Coronary artery (tissue), 2 donors: ENCODE measurements at regions not wholly inside any gene's neighbourhood (a gene's known extent, or its start where the extent isn't known, plus 50 kb on each side); places are given as distances from the start of the nearest gene placed in this dataset.
"Not testable (repeated sequence)": the region's sequence is repeated elsewhere in the genome, so short reads cannot be mapped to it uniquely, and the experiment has no call there.

Experiments used
- DNase-seq: peaks from one replicate; pipeline ENCODE4 v3.0.0-alpha.2; 2017; ENCODE audit warnings: low spot score
- H3K27ac ChIP-seq, 2 donors: fragments of 200-600 bp; sonication (generic); one replicate each; pipeline ENCODE4 v1.5.1; 2016 to 2019
- H3K4me3 ChIP-seq: fragments of 200-600 bp; sonication (generic); 2 replicates; pipeline ENCODE4 v1.5.1; 2016; ENCODE audit warnings: mild to moderate bottlenecking, moderate library complexity
- TF ChIP-seq, protein P1 (sequence below): fragments of 200-600 bp; sonication (generic); IDR thresholded peaks from one replicate; pipeline ENCODE4 v1.5.1; 2019; ENCODE audit warnings: antibody characterized with exemption

DNA sequence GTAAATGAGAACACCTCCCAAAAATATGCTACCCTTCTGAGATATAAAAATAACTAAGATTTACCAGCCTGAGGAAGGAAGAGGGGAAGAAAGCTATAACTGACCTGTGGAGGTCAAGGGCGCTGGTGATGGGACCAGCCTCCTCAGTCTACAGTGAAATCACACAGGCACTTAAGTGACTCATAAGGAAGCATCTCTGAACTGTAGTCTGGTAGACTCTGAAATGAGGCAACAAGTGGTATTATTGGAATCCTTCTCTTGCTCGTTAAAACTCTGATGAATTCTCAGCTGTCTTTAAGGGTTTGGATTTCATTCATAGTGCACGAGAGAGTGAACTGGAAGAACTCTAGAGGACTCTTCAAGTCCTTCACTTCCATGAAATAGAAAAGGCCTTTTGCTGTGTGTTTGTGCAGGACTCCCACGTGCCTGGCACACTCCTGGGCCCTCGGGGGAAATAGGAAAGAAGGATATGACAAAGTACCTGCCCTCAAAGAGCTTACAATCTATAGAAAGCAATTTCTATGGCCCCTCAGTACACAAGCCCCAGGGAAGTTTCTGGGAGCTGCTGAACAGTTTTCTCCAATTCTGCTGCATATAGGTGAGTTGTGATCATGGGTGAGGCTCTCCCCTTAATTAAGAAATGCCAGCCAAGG, 231.8 kb upstream of the RREB1 start:
- TF ChIP-seq, protein P1, sequence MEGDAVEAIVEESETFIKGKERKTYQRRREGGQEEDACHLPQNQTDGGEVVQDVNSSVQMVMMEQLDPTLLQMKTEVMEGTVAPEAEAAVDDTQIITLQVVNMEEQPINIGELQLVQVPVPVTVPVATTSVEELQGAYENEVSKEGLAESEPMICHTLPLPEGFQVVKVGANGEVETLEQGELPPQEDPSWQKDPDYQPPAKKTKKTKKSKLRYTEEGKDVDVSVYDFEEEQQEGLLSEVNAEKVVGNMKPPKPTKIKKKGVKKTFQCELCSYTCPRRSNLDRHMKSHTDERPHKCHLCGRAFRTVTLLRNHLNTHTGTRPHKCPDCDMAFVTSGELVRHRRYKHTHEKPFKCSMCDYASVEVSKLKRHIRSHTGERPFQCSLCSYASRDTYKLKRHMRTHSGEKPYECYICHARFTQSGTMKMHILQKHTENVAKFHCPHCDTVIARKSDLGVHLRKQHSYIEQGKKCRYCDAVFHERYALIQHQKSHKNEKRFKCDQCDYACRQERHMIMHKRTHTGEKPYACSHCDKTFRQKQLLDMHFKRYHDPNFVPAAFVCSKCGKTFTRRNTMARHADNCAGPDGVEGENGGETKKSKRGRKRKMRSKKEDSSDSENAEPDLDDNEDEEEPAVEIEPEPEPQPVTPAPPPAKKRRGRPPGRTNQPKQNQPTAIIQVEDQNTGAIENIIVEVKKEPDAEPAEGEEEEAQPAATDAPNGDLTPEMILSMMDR = no peak
- no peak overlapping the region for H3K27ac ChIP-seq
- DNase-seq = no peak
- H3K4me3 ChIP-seq = no peak overlapping the region

DNA sequence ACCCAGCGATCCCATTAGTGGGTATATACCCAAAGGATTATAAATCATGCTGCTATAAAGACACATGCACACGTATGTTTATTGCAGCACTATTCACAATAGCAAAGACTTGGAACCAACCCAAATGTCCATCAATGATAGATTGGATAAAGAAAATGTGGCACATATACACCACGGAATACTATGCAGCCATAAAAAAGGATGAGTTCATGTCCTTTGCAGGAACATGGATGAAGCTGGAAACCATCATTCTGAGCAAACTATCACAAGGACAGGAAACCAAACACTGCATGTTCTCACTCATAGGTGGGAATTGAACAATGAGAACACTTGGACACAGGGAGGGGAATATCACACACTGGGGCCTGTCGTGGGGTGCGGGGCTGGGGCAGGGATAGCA, 230.0 kb upstream of the RREB1 start:
- H3K4me3 ChIP-seq, DNase-seq, H3K27ac ChIP-seq: not testable (repeated sequence)

DNA sequence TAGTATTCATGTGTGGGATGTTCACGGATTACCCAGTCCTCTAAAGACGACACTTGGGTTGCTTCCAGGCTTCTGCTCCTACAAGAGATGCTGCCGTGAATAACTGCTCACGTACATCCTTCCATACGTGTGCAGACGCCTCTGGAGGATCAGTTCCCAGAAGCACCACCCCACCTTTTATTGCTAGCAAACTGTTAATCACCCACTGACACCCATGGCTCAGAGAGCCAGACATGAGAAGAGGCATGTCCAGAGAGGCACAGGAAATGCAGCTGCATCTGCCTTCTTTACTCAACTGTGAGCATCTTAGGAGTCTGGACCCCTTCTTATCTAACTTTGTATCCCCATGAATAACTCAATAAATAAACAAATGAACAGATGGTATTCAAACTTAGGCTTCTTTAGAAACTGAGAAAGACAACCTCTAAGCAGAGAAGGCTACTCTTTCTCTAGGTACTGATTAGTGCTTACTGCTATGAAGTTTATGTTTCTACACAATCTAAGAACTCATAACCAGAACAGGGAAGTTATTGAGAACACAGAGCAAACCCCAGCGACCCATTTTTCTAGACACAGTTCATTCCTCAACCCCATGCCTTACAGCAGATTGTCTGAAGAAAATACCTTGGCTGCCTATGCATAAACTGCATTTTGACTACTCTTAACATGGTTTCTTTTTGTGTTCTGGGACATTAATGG, 228.7 kb upstream of the RREB1 start:
- TF ChIP-seq, protein P1 = no peak
- no peak overlapping the region for H3K27ac ChIP-seq
- H3K4me3 ChIP-seq = no peak overlapping the region
- DNase-seq = no peak

DNA sequence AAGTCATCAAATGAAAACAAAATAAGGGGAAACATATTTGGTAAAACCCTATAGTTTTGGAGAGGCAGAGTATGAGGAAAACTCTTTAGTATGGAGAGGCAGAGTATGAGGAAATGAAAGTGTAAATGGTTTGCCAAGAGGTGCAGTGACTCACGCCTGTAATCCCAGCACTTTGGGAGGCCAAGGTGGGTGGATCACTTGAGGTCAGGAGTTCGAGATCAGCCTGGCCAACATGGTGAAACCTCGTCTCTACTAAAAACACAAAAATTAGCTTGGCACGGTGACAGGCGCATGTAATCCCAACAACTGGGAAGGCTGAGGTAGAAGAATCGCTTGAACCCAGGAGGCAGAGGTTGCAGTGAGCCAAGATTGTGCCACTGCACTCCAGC, 228.2 kb upstream of the RREB1 start:
- H3K4me3 ChIP-seq, H3K27ac ChIP-seq, DNase-seq: not testable (repeated sequence)

DNA sequence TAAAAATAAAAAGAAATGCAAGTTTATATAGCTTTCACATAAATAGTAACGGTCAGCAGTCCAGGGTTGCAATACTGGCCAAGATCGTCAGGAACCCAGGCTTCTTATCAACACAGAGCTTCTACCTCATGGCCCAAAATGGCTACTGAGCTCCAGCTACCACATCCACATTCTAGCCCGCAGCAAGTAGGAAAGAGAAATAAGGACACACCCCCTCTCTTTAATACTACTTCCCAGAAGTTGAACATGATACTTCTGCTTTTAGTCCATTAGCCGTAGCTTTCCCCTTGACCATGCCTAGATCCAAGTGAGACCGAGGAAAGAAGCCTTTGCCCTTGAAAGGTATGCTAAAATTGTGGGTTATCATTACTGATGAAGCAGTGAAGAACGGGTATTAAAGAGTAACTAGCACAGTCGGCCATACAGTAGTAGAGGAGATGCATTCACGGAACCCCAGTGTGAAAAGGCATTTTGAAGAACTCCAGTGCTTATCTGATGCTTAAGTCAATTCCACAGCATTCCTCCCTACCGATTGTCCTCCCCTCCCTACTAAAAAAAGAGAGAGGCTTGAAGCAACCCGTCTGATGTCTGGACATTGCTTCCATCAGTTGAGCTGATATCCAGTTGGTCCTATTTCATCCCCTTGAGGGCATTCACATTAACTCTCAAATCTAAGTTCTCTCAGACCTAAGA, 226.9 kb upstream of the RREB1 start:
- DNase-seq = no peak
- TF ChIP-seq, protein P1 = no peak
- Histone ChIP-seq H3K27ac (no peak overlapping the region), H3K4me3 (no peak overlapping the region)

DNA sequence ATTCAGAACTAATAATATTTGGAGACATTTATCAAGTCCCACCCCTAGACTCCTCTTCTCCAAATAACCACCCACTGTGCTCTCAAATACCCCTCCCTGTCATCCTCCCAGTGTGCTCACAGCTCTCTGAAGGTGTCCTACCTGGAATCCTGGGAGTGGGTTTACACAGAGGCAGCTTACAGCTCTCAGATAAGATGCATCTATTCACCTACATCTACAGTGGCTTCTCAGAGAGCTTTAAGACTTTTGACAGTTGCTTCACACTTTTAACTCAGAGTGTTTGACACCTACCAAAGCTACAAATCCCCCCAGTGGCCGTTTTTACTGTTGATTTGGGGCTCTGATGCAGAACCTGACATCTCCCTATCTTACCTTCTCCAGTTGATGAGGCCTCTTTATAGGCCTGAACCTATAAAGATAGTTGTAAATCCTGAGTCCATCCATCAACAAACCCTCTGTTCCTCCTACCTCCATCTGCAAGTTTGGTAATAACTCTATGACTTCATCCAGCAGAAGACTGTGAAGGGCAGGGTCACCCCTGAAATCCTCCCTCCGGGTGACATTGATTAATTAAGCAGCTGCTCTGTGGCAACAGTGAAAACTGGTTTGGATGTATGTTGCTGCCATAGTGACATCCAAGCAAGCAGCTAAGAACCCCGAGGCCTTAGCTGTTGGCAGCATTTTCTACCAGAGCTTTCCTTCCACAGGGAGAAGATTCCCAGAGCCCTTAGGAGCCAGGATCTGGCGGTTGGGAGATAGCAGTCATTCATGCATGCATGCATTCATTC, 226.1 kb upstream of the RREB1 start:
- TF ChIP-seq, protein P1 = no peak
- no peak overlapping the region for H3K27ac ChIP-seq
- no peak for DNase-seq

DNA sequence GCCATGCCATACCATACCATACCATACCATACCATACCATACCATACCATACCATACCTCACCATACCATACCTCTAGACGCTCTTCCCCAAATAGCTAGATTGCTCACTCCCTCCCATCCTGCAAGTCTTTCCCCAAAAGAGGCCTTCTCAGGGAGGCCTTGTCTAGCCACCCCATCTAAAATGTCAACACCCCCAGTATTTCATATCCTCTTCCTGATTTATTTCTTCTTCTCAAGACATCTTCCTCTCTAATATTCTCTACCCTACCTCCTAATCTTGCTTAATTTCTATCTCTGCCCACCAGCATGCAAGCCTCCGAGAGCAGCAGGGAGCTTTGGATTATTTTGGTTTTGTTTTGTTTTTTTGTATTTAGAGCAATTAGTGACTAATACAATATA, 225.2 kb upstream of the RREB1 start:
- no peak overlapping the region for H3K27ac ChIP-seq
- no peak overlapping the region for H3K4me3 ChIP-seq
- TF ChIP-seq, protein P1 = no peak
- no peak for DNase-seq

More for the DNA sequence above, 226.1 kb upstream of the RREB1 start:
- no peak overlapping the region for H3K4me3 ChIP-seq
